MV-4-11 (cell line): ENCODE measurements at regions not wholly inside any gene's neighbourhood (a gene's known extent, or its start where the extent isn't known, plus 50 kb on each side); places are given as distances from the start of the nearest gene placed in this dataset.

Source experiments
- DNase-seq: peaks from one replicate; lab custom pipeline; 2025; lab: John Stamatoyannopoulos, UW

GRCh38 chr9:118761016-118761790 lies 608.0 kb downstream of the BRINP1 start:
- DNase-seq: no peak

- no peak for DNase-seq
These were observed 601.7 kb downstream of the BRINP1 start for GRCh38 chr9:118767571-118767970.

DNA sequence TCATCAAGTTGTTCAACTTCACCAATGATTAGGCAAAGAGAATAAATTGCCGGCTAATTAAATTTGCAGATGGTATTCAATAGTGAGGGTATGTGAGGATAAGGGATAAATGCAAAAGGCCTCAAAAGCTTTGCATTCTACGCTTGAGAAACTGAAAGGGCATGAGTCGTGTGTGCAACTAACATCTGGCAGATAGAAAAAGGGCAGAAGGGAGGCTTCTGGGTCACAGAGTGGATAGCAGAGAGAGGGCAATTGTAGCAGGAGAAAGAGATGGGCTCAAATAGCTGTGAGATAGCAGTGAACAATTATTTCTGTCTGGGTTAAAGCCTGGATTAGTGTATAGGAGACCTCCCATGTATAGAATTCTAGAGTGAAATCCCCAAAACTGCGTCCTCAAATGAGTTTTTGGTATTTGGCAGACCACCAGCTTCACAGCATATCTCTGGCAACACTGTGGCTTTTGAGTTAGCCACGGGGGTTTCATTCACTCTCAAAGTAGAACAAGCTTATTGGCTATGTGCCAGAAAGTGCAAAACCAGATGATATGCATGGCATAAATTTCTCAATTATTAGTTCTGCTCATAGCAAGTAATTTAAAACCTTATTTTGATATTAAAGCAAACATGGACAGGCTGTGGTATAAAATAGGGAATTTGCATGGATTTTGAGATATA lies 586.3 kb downstream of the BRINP1 start:
- no peak for DNase-seq

GRCh38 chr9:118784033-118784432 lies 585.2 kb downstream of the BRINP1 start:
- DNase-seq: no peak

GRCh38 chr9:118785456-118785855 lies 583.8 kb downstream of the BRINP1 start:
- DNase-seq: no peak

- DNase-seq: no peak
These were observed 582.4 kb downstream of the BRINP1 start for GRCh38 chr9:118786877-118787276.

DNA sequence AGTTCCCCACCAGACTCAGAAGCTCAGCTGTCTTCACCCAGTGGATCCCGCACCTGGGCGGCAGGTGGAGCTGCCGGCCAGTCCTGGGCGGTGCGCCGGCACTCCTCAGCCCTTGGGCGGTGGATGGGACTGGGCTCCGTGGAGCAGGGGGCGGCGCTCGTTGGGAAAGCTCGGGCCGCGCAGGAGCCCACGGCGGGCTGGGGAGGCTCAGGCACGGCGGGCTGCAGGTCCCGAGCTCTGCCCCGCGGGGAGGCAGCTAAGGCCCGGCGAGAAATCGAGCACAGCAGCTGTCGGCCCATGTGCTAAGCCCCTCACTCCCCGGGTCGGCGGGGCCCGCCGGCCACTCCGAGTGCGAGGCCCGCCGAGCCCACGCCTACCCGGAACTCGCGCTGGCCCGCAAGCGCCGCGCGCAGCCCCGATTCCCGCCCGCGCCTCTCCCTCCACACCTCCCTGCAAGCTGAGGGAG lies 560.0 kb downstream of the BRINP1 start:
- no peak for DNase-seq

DNA sequence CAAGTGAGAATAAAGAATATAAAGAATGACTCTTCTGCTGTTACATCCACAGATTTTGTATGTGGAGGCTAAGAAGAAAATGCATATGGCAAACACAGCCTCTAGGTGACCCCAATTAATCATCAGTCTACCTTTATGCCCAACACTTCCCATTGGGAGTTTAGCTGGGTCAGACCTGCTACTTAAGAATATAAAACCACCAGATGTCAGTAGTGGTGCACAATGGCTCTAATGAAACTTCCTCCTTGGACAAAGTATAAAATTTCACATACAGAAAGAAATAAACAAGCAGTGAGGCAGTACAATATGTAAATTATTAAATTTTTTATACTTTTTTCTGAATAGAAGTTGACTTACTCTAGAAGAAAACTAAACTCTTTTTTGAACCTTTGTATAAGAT lies 539.9 kb downstream of the BRINP1 start:
- DNase-seq: no peak

GRCh38 chr9:118832371-118832770 lies 536.9 kb downstream of the BRINP1 start:
- no peak for DNase-seq

DNA sequence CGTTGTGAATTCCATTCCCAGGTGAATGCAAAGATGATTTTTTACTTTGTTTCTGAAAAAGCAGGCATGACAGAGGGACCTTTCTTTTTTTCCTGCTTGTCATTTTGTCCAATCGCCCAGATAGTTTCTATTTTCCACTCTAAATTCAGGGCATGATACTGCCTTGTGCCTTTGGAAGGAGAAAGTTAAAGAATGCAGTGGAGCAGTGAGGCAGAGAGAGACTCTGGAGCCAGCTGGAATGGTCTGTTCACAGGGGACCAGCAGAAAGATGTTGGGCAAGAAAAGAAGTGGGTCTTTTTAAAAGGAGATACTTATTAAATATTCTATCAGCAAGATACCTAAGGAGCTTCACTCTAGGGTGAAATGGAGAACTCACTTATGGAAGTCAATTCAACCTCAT lies 532.3 kb downstream of the BRINP1 start:
- no peak for DNase-seq

DNA sequence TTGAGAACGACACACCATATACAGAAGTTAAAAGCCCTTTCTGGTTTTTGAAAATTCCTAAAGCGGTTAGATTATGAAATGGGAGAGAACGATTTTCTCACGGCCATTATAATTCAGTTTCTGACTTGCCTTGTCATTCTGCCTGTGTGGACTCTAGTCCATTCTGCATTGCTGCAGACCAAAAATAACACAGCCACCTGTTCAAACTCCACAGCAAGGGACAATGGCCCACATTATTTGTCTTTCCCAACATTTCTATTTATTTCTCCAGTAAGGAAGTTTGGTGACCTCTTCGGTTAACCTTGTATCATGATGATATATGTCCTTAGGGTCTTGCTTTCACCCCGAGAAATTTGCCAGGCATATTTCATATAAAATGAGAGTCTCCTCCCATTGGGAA lies 497.7 kb downstream of the BRINP1 start:
- no peak for DNase-seq

DNA sequence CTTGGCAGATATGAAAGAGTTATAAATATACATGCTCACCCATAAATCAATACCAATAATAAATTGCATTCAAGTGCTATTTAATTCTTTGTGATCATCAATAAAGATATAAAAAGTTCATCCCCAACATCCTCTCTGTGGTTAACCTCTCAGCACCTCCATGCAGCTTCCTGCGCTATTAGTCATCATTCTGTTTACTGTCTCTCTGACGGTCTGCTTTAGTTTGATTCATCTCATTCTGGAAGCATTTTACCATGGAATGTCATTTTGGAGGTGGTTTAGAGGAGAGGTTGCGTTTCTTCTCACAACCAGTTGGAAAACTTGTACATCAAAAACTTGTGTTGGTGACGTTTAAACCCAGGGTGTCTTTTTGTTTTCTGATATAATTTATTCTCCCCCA lies 486.6 kb downstream of the BRINP1 start:
- no peak for DNase-seq

DNA sequence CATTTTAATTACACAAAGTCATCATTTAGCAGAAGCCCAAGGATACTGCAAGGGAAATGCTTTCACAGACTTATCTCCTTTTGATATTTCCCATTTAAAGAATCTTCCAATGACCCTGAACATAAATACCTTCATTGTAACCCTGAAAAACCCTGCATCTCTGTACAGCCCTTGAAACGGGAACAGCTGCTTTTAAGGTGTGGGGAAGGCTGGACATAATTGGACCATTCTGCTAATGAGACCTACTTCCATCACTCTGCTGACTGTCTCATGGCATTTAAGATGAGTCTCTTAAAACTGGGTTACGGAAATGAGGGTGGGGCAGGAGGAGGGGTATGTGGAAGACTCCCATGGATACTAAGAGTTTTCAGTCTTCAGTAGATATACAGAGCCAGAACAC lies 485.8 kb downstream of the BRINP1 start:
- no peak for DNase-seq

- DNase-seq: no peak
These were observed 478.0 kb downstream of the BRINP1 start for GRCh38 chr9:118891213-118891612.

- peak; percentile 48 for DNase-seq
These were observed 472.8 kb downstream of the BRINP1 start for GRCh38 chr9:118896324-118897000.

GRCh38 chr9:118918180-118918579 lies 451.1 kb downstream of the BRINP1 start:
- DNase-seq: no peak

DNA sequence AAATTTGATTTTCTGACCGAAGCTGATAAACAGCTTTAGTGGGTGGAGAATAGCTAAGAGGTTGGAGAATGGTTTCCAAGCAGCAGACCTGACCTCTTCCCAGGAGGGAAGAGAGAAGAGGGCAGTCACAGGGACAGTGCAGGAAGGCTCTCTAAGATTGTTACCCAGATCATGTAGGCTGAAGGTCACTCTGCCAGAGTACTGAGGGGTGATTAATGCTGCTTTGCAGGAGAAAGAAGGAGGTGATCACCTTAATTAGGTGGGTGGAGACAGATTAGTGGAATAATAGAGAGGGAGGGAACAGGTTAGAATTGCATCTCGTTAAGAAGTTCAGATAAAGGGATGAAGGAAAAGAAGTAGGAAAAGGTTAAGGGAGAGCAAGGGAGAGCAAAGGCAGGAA lies 440.5 kb downstream of the BRINP1 start:
- DNase-seq: no peak

GRCh38 chr9:118929287-118929686 lies 439.9 kb downstream of the BRINP1 start:
- no peak for DNase-seq

GRCh38 chr9:118931941-118932340 lies 437.3 kb downstream of the BRINP1 start:
- no peak for DNase-seq

DNA sequence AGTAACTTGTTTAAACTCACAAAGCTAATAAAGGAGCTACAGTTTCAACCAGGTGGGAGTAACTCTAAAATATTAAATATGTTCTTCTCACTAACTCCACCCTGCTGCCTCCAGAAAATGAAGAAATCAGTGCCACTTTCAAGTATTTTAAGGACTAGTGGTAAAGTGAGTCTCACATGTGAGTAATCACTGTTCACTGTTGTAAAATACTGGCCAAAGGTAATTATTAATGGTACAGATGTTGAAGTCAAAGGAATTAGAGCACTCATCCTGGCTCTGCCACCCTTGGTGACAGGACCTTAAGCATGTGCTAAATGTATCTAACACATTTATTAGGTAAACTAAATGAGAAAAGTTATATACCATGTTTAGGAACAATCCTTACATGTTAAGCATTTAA lies 430.7 kb downstream of the BRINP1 start:
- no peak for DNase-seq

GRCh38 chr9:118940473-118940872 lies 428.8 kb downstream of the BRINP1 start:
- DNase-seq: no peak

DNA sequence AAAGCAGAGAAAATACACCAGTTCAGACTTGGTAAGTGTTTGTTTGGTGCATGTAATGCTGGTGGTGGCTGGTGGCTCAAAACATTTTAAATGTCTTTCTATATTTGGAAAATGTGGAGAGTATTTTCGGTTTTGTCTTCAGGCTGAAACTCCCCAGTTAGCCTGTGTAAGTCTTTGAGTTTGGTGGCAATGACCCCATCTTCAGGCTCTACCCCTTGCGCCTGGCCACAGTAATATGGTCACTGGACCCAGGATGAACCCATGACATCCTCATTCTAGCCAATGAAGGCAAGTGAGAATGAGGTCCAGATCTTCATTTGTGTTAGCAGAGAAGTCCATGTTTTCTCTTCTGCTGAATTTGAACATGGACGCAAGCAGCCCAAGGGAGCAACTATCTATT lies 422.6 kb downstream of the BRINP1 start:
- DNase-seq: no peak

GRCh38 chr9:118954857-118955256 lies 414.4 kb downstream of the BRINP1 start:
- no peak for DNase-seq
